ENCODE measurements at regions not wholly inside any gene's neighbourhood (a gene's known extent, or its start where the extent isn't known, plus 50 kb on each side); places are given as distances from the start of the nearest gene placed in this dataset.

DNA sequence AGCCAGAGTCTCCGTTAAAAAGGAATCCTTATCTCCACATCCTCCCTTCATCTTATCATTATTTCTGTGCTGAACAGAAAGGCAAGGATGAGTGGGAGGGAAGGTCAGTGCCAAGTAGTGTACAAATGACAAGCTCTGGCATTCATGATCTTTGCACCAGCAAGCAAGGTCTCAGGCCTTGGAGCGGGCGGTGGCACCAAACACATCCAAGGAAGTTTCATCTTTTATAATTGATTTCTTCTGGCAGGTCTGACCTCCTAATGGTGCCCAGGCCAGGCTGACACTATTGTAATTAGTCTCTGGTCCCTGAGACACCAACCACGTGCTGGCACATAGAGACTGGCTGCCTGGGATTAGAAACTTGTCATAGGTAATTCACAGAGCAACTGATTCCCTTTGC is 336.6 kb downstream of the EN1 start:
- DNase-seq (ENCODE audit: low read depth in 3 of 3), result no peak

DNA sequence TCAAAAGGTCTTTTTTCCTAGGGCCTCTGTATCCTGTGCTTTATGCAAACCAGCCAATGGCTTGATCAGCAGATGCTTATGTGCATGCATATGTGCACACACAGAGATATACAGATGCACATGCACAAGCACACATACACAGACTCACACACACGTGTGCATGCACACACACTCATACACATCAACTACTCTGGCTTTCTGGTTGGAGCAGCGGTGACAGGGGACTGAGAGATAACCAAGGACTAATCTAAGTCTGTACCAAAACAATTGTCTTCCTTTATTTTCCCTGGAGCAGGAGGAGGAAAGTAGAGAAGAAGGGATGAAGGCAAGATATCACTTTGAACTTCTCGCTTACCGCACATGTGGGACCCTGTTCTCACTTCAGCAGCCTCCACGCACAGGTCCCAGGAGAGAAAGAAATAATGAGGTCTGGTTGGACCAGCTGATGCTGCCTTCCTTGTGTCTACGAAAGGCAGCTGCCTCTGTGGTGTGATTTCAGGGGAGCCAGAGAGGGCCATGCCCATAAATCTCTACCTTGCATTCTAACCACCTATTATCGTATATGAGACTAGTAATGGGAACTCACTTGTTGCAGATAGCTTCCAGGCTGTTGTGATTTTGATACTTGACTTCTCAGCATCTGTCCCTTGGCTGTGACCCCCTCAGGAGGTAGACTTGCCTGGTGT is 338.0 kb downstream of the EN1 start:
- DNase-seq (ENCODE audit: low read depth in 3 of 3), result no peak

DNA sequence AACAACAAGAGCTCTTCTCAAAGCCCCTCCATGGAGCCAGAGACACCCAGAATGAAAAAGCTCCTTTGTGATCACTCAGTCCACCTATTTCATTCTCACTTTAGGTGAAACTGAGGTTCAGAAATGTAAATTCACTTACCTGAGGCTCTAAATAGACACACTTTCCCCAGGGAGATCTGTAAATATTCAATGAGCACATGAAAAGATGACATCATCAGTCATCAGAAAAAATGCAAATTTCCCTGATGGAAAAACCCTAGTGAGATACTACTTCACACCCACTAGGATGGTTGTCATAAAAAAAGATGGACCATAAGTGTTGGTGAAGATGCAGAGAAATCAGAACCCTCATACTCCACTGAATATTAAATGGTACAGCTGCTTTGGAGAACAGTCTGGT is 339.2 kb downstream of the EN1 start:
- no peak for DNase-seq (ENCODE audit: low read depth in 3 of 3)

DNA sequence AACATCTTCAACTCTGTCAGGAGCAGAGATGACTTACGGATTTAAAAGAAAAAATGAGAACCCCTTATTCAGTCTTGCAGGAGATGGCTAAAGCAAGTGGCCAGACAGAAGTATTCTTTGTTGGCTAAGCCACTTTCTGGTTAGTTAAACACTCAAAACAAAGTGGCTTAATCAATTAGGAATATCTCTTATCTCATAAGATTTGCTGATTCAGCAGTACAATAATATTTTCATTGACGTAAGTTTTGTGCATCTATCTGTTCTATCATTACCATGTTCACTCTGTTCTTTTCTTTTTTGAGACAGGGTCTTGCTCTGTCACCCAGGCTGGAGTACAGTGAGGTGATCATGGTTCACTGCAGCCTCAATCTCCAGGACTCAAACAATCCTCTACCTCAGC is 342.0 kb downstream of the EN1 start:
- no peak for DNase-seq (ENCODE audit: low read depth in 3 of 3)

DNA sequence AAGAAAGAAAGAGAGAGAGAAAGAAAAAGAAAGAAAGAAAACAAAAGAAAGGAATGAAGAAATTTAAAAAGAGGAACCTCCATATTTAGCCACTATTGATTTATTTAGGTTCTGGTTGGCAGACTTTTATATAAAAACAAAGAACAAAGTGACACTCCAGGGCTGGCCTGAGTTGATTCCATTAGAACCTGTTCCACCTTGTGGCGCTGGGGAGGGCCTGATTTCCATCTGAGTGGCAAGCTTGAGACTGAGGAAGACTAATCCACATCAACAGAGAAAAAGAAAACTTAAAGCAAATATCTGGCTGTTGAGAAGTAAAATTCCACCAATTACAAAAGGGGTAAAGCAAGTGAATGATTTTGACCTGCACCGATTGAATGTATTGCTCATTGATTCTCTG is 345.3 kb downstream of the EN1 start:
- DNase-seq (ENCODE audit: low read depth in 3 of 3), result no peak

DNA sequence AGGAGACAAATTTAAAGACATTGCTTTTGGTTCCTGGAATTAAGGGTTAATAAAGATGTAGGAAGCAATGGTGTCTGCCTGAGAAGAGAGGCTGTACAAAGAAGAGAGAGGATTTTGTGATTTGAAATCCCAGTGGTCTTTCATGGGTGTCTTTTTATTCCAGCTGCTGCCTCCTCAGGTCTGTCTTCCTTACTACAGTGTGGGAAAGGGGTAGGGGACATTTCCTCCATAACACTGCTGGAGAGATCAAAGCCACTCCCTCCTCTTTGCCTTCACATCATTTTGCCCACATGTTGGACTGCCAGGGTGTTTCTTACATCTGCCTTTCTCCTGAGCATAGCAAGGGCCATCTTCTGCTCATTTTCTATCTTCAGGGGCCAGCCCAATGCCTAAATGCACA is 348.5 kb downstream of the EN1 start:
- DNase-seq (ENCODE audit: low read depth in 3 of 3), result no peak

DNA sequence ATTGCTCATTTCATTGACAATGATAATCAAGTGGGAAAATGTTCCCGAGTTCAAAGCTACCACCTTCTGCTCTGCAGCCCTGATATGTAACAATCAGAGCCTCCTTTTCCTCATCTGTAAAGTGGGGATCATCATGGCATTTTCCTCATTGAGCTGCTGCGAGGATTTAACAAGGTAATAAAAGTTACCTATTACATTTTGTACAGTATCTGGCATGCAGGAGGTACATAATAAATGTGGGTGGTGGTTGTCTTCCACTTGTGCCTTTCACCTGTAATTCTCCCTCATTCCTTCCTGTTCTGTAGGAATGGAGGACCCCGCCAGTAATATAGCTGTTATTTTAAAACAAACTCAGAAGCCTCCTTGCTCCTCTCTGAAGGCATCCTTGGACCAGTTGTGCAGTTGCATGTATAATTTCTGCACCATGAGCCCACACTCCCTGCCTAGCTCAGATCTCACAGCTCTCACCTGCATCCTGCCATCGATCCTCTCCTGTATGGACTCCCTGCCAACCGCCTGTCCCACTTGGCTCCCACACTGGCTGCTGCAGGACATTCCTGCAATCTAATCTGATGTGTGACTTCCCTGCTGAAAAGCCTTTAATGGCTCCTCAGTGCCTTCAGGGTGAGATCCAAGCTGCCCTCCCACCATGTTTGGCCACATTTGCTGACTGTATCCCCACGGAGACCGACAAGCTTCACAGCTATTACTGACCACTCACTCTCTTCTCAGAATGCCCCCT is 350.4 kb downstream of the EN1 start:
- no peak for DNase-seq (ENCODE audit: low read depth in 3 of 3)

DNA sequence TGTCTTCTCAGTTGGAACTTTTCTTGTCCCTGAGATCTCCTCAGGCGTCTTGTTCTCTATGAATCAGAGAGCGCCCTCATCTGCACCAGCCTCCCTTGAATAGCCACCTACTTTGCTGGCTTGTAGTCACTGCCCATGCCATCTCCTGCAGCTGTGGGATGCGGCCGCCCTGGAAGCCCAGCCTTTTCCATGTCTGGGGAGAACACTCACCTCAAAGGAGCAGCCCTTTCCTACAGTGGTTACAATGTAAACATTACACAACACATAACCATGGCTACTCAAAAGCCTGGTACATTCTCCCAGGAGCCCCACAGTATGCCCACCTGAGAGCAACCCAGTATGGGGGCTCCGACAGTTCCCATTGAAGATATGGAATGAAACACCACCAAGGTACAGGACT is 351.0 kb downstream of the EN1 start:
- DNase-seq (ENCODE audit: low read depth in 3 of 3), result no peak

DNA sequence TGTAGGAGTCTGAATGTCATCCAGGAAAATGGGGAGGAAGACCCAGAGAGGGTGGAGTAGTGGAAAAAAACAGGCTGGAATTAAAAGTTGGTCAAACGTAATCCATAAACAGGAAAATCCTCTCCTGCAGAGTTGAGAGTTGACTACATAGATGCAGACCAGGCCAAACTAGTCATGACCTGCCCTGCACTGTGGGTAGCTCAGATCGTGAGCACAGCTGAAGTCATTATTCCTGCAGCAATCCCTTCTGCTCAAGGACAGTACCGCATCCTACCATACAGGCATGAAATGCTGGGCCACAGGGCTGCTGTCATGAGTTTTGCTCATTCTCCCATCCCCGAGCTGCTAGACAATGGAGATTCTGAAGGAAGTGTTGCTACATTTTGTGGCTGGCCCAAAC is 352.2 kb downstream of the EN1 start:
- no peak for DNase-seq (ENCODE audit: low read depth in 3 of 3)

DNA sequence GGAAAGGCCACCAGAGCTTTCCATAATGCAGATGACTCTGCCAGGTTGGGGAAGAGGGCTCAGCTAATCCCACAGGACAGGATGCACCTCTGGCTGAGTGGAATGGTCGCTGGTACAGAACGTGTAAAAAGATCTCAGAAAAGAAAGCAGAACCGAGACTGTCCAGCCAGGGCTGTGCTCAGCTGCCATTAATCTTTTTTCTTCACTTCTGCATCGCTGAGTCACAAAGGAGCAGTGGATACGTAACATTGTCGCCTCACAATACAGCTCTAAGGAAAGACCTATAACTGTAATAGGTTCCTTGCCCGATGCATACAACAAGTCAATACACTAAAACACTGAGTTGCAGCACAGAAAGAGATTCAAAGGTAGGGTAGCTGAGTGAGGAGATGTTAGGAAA is 354.2 kb downstream of the EN1 start:
- DNase-seq (ENCODE audit: low read depth in 3 of 3), result no peak

DNA sequence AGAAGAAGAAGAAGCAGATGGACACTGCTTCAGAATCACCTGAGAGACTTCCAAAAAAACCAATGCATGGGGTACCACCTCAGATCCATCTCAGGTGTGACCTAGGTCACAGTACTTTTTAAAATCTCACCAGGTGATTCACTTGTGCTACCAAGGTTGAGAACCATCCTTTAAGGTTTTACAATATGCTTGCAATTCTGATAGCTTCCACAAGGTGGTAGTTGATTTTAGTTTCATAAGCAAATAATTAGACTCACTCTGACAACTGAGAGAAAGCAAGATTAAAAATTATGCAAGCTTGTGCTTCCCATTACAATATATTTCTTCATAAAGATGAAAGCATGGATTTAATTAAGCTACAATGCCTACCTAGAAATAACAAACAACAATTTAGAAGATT is 355.1 kb downstream of the EN1 start:
- DNase-seq (ENCODE audit: low read depth in 3 of 3), result no peak

DNA sequence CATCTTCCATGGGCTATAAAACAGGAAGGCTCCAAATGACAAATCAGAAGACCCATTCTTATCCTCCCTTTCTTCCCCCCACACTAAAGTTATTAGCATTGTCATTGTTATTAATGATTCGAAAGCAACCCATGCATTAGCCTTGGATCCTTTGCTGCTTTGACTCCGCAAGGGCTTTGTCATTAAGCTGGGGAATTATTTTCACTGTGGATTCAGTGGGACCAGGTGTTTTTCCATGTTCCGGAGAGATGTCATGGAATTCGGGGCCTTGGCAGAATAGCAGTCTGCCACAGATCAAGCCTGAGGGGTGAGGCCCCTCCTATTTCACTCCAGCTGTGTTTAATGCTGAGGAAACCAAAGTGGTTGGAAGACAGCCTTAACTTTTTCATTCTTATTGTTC is 357.1 kb downstream of the EN1 start:
- DNase-seq (ENCODE audit: low read depth in 3 of 3), result no peak

DNA sequence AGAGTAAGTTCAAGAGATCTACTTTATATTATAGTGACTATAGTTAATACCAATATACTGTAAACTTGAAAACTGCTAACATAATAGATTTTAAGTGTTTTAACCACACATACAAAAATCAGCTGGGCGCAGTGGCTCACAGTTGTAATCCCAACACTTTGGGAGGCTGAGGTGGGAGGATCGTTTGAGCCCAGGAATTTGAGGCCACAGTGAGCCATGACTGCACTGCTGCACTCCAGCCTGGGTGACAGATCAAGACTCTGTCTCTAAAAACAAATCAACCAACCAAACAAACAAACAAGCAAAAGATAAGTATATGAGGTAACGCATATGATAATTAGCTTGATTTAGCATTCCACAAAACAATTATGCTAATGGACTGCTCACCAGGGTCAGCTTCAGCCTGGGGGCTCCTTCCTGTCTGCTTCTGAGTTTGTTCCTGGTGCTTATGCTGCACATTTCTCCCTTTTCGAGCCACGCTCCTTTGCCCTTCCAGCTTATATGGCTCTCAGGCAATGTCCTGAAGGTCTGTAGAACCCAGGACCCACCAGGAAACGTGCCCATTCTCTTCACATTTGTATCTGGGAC is 357.6 kb downstream of the EN1 start:
- DNase-seq (ENCODE audit: low read depth in 3 of 3), result no peak

DNA sequence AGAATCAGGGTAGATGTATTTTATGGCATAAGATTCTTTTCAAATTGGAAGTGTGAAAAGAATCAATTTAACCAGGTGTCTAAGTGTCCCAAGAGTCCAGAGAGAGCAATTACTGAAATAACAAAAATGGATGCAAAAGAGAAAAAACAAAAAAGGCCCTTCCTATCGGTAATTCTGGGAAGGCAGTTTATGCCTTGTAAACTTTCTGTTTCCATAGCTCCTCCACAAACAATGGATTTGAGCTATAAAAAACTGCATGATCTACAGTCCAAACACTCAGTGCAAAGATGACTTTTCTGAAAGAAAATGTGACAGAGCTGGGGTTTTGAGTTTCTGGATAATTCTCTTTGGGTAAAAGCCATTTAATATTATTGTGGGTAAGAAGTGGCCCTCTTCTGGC is 366.1 kb downstream of the EN1 start:
- DNase-seq (ENCODE audit: low read depth in 3 of 3), result no peak

DNA sequence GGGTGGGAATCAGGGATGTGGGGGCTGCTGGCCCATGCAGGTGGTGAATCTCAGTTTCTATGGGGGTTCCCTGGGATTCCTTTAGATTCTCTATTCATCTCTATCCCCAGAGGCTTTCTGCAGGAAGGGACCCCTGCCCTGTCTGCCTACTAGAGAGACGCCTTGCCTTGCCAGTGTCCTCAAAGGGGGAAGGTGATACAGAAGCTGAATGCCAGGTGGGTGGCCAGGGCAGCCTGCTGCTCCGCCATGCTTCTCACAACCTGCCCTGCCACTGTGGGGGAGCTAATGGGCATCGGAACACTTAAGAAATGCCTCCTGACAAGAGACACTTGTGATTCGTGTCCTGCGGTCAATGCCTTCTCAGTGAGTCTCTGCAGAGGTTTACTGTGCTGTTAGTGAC is 368.4 kb downstream of the EN1 start:
- DNase-seq (ENCODE audit: low read depth in 3 of 3), result no peak

DNA sequence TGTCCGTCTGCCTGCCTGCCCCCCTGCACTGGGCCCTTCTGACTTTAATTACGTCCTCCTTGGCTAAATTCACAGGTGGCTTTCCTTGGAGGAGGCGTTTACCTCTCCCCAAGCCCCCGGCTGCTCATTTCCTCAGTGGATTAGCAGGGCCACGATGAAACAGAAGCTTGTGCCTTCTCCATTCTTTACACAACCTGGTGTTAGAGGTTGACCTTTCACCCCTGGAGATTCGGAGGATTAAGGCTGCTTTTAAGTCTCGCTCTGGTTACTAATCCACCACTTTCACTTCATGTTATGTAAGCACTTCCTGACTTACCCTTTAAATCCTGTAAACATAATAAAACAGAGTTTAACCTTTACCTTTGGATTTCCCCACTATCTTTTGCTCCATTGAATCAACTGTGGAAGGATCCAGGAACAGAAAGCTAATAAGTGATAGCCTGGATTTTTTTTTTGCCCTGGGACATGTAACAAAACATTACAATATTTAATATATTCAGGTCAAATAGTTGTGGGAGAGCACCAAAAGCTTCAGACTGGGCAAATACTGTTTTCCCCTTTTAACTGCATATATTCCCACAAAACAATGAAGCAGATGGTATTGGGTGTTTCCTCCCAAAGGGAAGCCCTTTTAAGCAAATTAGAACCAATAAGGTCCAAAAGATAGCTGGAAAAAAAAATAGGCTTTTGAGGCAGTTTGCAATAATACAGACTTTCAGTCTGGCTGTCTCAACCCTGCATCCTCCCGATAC is 370.2 kb downstream of the EN1 start:
- no peak for DNase-seq (ENCODE audit: low read depth in 3 of 3)

DNA sequence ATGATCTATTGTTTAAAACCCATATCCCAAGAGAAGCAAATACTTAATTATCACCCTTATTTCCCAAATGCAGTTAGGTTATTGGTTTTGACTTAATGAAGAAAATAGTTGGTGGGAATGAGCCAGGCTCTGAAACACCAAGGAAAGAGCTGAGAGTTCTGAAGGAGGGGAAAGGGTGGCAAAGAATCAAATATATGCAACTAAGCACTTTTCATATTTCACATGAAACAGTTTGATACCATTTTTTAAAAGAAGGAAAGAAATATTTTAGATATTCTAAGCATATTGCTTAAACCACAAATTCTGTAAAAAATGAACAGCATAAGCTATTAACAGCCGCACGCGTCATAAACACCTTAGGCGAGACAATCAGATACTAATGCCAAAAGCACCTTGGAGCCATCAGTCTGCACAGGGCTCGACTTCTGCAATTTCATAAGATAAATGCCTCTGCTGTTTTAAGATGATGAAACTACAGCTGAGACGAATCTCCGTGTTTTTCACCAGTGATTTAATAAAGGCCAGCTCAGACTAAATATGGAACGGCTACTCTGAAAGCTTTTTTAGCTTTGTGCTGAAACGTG is 371.7 kb downstream of the EN1 start:
- DNase-seq (ENCODE audit: low read depth in 3 of 3), result no peak

DNA sequence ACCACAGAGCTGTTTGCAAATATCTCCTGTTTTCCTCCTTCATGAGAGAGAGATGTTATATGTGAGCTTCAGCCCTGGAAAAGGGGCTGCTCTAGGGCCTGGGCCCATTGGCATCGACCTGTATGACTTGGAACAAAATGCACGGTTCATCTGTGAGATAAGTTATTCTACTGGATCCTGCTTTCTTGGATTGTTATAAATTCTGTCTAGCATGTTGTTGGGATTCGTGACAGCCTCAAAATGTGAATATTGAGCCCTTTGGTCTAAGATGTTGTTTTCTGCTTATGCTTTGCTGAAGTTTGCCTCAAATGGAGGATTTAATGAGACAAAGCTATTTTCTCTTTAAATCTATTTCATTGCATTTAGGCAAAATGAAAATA is 372.9 kb downstream of the EN1 start:
- no peak for DNase-seq (ENCODE audit: low read depth in 3 of 3)

DNA sequence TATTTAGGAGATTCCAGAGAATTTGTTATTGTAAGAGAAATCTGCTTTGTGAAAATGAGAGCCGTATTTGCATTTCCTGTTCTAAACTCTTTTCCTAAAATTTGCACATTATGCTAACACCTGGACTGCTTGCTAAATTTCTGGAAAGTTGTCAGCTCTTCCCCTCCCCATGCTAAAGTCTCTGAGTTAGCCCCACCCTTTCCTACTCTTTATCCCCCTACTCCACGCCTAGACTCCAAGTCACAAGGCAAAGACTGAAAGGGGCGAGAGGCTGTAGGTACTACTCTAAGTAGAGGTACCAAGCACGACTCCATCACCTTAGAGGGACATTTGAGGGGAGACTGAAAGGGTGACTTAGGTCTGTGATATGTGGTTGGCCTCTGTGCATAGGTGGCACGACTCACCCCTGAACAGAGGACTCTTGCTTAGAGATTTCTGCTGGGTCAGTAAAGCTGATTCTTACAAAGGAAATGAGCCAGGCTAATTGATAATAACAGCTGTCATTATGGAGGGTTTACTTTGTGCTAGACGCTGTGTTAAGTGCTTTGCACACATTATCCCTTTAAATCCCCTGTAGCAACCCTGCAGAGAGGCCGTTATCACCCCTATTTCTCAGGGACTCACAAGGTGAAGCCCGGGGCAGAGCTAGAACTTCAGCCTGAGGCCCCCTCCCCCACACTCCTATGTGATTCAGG is 373.5 kb downstream of the EN1 start:
- no peak for DNase-seq (ENCODE audit: low read depth in 3 of 3)

DNA sequence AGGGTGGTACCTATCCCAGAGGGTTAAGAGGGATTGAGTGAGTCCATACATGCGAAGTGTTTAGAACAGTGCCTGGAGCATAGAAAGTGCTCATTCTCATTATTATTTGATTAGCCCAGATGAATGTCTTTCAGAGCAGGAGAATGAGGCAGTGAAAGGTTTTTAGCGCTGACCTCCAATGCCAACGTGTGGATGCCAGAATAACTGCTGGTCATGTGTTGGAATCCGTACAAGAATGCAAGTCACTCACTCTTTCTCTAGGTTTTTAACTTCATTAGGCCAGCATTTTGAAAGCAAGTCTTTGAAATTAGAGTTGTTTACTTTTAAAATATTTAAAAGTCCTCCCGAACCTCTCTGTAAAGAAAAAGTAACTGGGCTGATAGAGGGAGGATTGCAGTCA is 374.2 kb downstream of the EN1 start:
- DNase-seq (ENCODE audit: low read depth in 3 of 3), result no peak

DNA sequence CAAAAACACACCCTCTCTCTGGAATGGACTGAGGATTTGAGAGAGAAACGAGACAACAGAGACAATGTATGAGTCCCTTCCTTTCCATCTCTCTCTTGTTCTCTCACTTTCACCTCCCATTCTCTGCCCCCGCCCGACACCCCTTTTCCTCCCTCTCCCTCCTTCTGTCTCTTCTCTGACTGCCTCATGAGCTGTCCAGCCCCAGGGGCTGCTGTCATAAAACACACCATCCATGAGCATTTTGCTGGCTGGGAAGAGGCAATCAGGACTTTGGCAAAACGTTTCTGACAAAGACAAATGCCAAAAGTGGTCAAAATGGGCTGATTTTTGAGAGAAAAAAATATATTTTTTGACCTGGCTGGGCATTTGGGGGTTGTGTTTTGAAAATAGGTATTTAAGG is 377.2 kb downstream of the EN1 start:
- no peak for DNase-seq (ENCODE audit: low read depth in 3 of 3)

DNA sequence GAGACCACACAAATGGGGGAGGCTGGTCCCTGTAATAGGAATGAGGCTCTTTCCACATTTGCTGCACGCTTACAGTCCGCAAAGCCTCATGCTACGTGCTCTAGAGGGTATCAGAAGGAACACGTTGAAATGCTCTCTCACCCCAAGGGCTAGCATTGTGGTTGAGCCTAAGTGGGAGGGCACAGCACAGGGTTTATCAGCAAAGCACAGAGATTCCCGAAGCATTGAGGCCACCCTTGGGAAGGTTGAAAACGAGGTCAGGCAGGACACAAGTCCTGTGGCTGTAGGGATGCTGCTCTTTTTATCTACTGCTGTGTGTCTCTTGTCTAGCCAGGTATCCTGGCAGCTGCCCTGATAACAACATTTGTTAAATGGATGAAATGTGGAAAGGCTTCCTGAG is 378.3 kb downstream of the EN1 start:
- no peak for DNase-seq (ENCODE audit: low read depth in 3 of 3)
